ENCODE measurements at regions not wholly inside any gene's neighbourhood (a gene's known extent, or its start where the extent isn't known, plus 50 kb on each side); places are given as distances from the start of the nearest gene placed in this dataset.

- TF ChIP-seq POLR2A (IDR thresholded peaks at IDR 0.05) (no peak), CTCF (IDR thresholded peaks at IDR 0.05 in 8 of 11, conservative IDR thresholded peaks at IDR 0.05 in 3 of 11) (no peak)
Measured at GRCh38 chr6:128605961-128606360, 85.6 kb upstream of the PTPRK start.
